KMS-11 (cell line): ENCODE measurements at regions not wholly inside any gene's neighbourhood (a gene's known extent, or its start where the extent isn't known, plus 50 kb on each side); places are given as distances from the start of the nearest gene placed in this dataset.

Experiments used
- H2AFZ ChIP-seq: fragments of 200-600 bp; sonication (generic); 2 replicates; pipeline ENCODE4 v1.6.1; 2016; ENCODE audit warnings: antibody characterized with exemption, mixed run types, low read depth
- H3K27ac ChIP-seq: fragments of 200-600 bp; sonication (generic); 2 replicates; pipeline ENCODE4 v1.6.1; 2016; ENCODE audit warnings: mild to moderate bottlenecking, mixed run types
- H3K27me3 ChIP-seq: fragments of 200-600 bp; sonication (generic); 2 replicates; pipeline ENCODE4 v1.6.1; 2017; ENCODE audit warnings: mild to moderate bottlenecking, low read depth, mixed run types, moderate library complexity; ENCODE audit not compliant: insufficient read depth
- H3K36me3 ChIP-seq: fragments of 200-600 bp; sonication (generic); 2 replicates; pipeline ENCODE4 v1.6.1; 2017; ENCODE audit warnings: mild to moderate bottlenecking, mixed run types; ENCODE audit not compliant: insufficient read depth
- H3K4me1 ChIP-seq: fragments of 200-600 bp; sonication (generic); 2 replicates; pipeline ENCODE4 v1.6.1; 2016; ENCODE audit warnings: mild to moderate bottlenecking, low read depth, mixed run types; ENCODE audit not compliant: poor library complexity, severe bottlenecking
- H3K4me2 ChIP-seq: fragments of 200-600 bp; sonication (generic); 2 replicates; pipeline ENCODE4 v1.7.0; 2016; ENCODE audit warnings: mild to moderate bottlenecking, mixed run types
- H3K4me3 ChIP-seq: fragments of 200-600 bp; sonication (generic); IDR thresholded peaks from 2 replicates; pipeline ENCODE4 v1.6.1; 2017; ENCODE audit warnings: low read depth, low read length, mixed read lengths; ENCODE audit not compliant: insufficient read depth
- H3K79me2 ChIP-seq: fragments of 200-600 bp; sonication (generic); 2 replicates; pipeline ENCODE4 v1.6.1; 2016; ENCODE audit warnings: low read depth, mixed run types; ENCODE audit not compliant: insufficient read depth
- H3K9ac ChIP-seq: fragments of 200-600 bp; sonication (generic); 2 replicates; pipeline ENCODE4 v1.6.1; 2016; ENCODE audit warnings: mild to moderate bottlenecking, mixed run types
- H4K20me1 ChIP-seq: fragments of 200-600 bp; sonication (generic); 2 replicates; pipeline ENCODE4 v1.6.1; 2016; ENCODE audit warnings: mild to moderate bottlenecking, mixed run types; ENCODE audit not compliant: insufficient read depth
- TF ChIP-seq, protein P1 (sequence below): fragments of 200-600 bp; sonication (generic); conservative IDR thresholded peaks from 2 replicates; pipeline ENCODE4 v1.6.1; 2017; ENCODE audit warnings: low read depth, mild to moderate bottlenecking, antibody characterized with exemption, low read length, moderate library complexity, mixed read lengths

DNA sequence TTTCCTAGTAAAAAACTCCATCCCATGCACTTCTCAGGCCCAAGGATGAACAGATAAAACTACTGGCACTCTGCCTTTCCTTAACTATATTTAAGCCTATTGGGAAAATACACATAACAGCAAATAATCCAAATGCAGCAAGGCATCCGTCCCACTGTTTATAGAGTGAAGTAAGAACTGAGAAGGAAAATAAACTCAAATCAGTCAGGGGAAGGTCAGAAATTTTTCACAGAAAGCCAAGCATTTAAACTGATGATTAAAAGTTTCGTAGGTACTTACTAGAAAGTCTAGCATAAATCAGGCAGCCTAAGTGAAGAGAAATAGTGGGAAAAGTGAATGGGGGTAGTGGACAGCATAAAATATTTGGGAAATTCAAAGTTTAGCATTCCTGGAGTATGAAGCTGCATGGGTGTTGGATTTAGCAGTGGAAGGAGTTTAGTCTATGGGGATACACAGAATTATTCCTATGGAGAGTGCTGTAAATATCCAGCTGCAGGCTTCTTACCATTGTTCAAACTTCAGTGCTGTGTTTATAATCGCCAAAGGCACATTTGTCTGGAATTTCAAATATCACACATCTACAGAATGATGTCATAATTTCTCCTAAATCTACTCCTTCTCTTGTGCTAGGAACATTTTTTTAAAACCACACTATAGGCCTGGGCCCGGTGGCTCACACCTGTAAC lies 1131.0 kb upstream of the GOT2 start:
- Histone ChIP-seq H2AFZ (no peak overlapping the region), H4K20me1 (no peaks in the 10 kb centered on the region), H3K9ac (no peak overlapping the region), H3K36me3 (no peaks in the 10 kb centered on the region), H3K4me3 (no peak overlapping the region), H3K79me2 (no peaks in the 10 kb centered on the region), H3K27ac (no peak overlapping the region), H3K4me2 (no peak overlapping the region), H3K27me3 (no peaks in the 10 kb centered on the region), H3K4me1 (no peaks in the 10 kb centered on the region)
- TF ChIP-seq, protein P1, sequence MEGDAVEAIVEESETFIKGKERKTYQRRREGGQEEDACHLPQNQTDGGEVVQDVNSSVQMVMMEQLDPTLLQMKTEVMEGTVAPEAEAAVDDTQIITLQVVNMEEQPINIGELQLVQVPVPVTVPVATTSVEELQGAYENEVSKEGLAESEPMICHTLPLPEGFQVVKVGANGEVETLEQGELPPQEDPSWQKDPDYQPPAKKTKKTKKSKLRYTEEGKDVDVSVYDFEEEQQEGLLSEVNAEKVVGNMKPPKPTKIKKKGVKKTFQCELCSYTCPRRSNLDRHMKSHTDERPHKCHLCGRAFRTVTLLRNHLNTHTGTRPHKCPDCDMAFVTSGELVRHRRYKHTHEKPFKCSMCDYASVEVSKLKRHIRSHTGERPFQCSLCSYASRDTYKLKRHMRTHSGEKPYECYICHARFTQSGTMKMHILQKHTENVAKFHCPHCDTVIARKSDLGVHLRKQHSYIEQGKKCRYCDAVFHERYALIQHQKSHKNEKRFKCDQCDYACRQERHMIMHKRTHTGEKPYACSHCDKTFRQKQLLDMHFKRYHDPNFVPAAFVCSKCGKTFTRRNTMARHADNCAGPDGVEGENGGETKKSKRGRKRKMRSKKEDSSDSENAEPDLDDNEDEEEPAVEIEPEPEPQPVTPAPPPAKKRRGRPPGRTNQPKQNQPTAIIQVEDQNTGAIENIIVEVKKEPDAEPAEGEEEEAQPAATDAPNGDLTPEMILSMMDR = no peak

DNA sequence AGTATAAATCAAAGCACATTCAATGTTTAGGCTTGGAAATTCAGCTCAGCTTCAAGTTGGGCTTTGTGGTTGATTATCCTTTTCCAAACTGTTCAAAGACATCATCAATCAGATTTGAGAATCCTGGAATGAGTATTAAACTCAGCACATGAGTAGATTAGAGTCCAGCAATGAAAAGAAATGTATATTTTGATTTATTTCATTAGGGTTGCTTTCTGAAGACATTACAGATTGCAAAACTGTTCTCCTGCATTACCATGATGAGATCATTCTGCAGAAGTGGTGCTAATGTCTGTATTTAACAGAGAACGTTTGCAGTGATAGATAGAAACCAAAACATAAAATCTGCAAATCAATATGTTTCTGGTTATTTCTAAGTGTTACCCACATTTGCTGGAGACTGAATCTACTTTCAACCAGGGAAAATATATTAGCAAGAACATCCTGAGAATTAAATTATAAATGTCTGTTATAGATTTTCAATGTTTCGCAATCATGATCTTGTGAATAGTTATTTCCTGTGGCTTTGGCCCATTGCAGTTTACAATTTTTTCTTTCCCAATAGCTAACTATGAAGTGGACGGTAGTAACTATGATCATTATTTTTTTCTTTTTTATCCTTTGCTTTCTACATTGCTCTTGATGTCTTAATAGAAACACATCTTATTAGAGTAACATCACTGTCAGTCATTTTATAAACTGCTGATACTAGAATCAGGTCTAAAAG lies 1125.7 kb upstream of the GOT2 start:
- Histone ChIP-seq H3K36me3 (no peaks in the 10 kb centered on the region), H3K4me2 (no peak overlapping the region), H3K4me1 (no peaks in the 10 kb centered on the region), H3K79me2 (no peaks in the 10 kb centered on the region), H3K9ac (no peak overlapping the region), H2AFZ (no peak overlapping the region), H3K4me3 (no peak overlapping the region), H3K27ac (no peak overlapping the region), H4K20me1 (no peaks in the 10 kb centered on the region), H3K27me3 (no peaks in the 10 kb centered on the region)
- TF ChIP-seq, protein P1 = no peak

DNA sequence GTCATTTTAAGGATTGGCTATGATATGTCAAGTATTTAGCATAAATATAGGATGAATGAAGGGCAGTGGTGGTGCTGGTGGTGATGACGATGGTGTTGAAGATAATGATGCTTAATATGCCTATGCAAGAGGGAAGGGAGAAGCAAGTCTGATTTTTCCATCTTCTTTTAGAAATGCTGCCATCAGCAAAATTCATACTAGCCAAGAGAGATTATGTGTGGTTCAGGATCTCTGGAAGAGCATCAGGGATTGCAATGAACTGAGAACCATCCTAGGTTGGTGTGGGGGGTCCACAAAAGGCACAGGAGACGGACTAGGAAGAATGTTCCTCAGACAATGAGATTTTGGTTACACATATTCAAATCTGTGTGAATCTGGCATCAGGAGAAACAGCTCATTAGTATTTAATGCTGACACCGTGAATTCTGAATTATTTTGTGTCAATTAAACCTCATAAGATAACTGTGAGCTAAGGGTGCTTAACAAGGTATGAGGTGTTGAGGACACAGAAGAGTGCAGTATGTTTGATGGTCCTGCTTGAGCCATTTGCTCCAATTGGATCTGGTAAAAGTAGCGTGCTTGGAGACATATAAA lies 1120.8 kb upstream of the GOT2 start:
- Histone ChIP-seq H3K27ac (no peak overlapping the region), H3K4me3 (no peak overlapping the region), H3K9ac (no peak overlapping the region), H3K27me3 (no peaks in the 10 kb centered on the region), H3K79me2 (no peaks in the 10 kb centered on the region), H3K4me1 (no peaks in the 10 kb centered on the region), H2AFZ (no peak overlapping the region), H3K36me3 (no peaks in the 10 kb centered on the region), H4K20me1 (no peaks in the 10 kb centered on the region), H3K4me2 (no peak overlapping the region)
- TF ChIP-seq, protein P1 = no peak

DNA sequence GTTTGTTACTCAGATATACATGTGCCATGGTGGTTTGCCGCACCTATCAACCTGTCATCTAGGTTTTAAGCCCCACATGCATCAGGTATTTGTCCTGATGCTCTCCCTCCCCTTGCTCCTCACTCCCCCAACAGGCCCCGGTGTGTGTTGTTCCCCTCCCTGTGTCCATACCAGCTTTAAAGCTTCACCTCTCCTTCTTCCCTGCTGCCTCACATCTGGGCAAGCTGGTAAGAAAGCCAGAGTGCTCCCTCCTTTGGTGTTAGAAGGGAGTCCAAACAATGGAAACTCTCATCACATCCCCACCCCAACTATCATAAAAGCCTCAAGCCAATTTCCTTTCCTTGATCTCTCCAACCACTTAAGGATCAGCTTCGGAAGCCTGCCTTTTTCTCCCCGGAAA lies 1115.6 kb upstream of the GOT2 start:
- no peak overlapping the region for H2AFZ ChIP-seq
- no peak overlapping the region for H3K4me3 ChIP-seq
- no peaks in the 10 kb centered on the region for H3K27me3 ChIP-seq
- H3K79me2 ChIP-seq = no peaks in the 10 kb centered on the region
- no peak overlapping the region for H3K4me2 ChIP-seq
- no peak overlapping the region for H3K9ac ChIP-seq
- no peak overlapping the region for H3K27ac ChIP-seq
- H3K4me1 ChIP-seq = no peaks in the 10 kb centered on the region
- no peaks in the 10 kb centered on the region for H3K36me3 ChIP-seq
- H4K20me1 ChIP-seq = no peaks in the 10 kb centered on the region
- TF ChIP-seq, protein P1 = no peak
